Gastrocnemius medialis (tissue), 4 donors: ENCODE measurements at regions not wholly inside any gene's neighbourhood (a gene's known extent, or its start where the extent isn't known, plus 50 kb on each side); places are given as distances from the start of the nearest gene placed in this dataset.
"Not testable (repeated sequence)": the region's sequence is repeated elsewhere in the genome, so short reads cannot be mapped to it uniquely, and the experiment has no call there.

Experiments
- ATAC-seq, 2 donors: fragments of 150-250 bp; one replicate each; pipeline ENCODE4 v1.9.1; 2016
- DNase-seq, 2 donors: peaks; one replicate each; pipeline ENCODE4 v3.0.0-alpha.2; 2019
- H3K27ac ChIP-seq, 4 donors: fragments of 200-600 bp; sonication (generic); 1 replicate in 1 of 4; 2 replicates in 3 of 4; pipeline ENCODE4 v1.5.1; 2016 to 2018; ENCODE audit warnings: mild to moderate bottlenecking in 2 of 4, moderate library complexity in 1 of 4
- H3K27me3 ChIP-seq, 3 donors: fragments of 200-600 bp; sonication (generic) in 2 of 3; 1 replicate in 1 of 3; 2 replicates in 2 of 3; pipeline versions ENCODE4 v1.5.1 to v1.6.0; 2016 to 2019; ENCODE audit warnings: mild to moderate bottlenecking in 1 of 3, moderate library complexity in 1 of 3
- H3K36me3 ChIP-seq, 2 donors: fragments of 200-600 bp; sonication (generic) in 1 of 2; one replicate each; pipeline ENCODE4 v1.5.1; 2017 to 2018
- H3K4me1 ChIP-seq, 2 donors: fragments of 200-600 bp; sonication (generic) in 1 of 2; one replicate each; pipeline ENCODE4 v1.5.1; 2016 to 2017; ENCODE audit warnings: mild to moderate bottlenecking in 2 of 2
- H3K4me3 ChIP-seq, 4 donors: fragments of 200-600 bp; sonication (generic) in 3 of 4; 1 replicate in 1 of 4; 2 replicates in 3 of 4; pipeline ENCODE4 v1.5.1; 2016 to 2019; ENCODE audit warnings: mild to moderate bottlenecking in 2 of 4
- H3K9me3 ChIP-seq, 3 donors: fragments of 200-600 bp; sonication (generic) in 2 of 3; 1 replicate in 1 of 3; 2 replicates in 2 of 3; pipeline ENCODE4 v1.5.1; 2016 to 2019
- in situ Hi-C, 4 donors: fragments of 200-750 bp; cut with MboI; loops; one replicate each; pipeline versions ENCODE4 v1.15.0 to v1.8.0; 2017; ENCODE audit warnings: low sequenced_read_pairs in 4 of 4
- intact Hi-C: fragments of 100-400 bp; cut with DNase I; formaldehyde crosslinking; loops from one replicate; pipeline ENCODE4 v1.15.1; 2023; ENCODE audit warnings: low total_unique reads

DNA sequence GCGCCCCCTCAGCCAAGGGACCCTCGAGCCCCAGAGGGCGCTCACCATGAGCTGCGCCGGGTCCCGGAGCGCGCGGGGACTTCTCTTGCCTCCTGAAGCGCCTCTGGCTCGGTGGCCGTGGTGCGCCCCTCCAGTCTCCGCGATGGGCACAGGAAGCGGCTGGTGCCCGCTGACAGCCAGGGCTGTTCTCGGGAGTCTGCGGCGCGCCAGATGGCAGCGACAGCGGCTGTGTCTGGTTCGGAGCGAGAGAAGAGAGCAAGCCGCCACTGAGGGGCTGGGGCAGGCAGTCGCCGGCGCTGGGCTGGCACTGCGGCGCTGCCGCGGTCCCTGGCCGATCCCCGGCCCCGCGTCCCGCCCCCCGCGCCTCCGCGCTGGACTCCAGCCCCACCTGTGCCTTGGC, 920.2 kb downstream of the RPIA start:
- intact Hi-C loops, H3K27ac ChIP-seq, in situ Hi-C loops, DNase-seq, H3K36me3 ChIP-seq, ATAC-seq, H3K4me1 ChIP-seq, H3K4me3 ChIP-seq, H3K9me3 ChIP-seq: not testable (repeated sequence)
- peaks cover 0 to 15% (median 4%) of the 10 kb centered on the region in 3 donors for H3K27me3 ChIP-seq

- in situ Hi-C loops, H3K27me3 ChIP-seq, H3K27ac ChIP-seq, ATAC-seq, H3K4me3 ChIP-seq, H3K36me3 ChIP-seq, DNase-seq, intact Hi-C loops, H3K9me3 ChIP-seq, H3K4me1 ChIP-seq: not testable (repeated sequence)
Observed at GRCh38 chr2:89649268-89649667, 957.8 kb downstream of the RPIA start.

DNA sequence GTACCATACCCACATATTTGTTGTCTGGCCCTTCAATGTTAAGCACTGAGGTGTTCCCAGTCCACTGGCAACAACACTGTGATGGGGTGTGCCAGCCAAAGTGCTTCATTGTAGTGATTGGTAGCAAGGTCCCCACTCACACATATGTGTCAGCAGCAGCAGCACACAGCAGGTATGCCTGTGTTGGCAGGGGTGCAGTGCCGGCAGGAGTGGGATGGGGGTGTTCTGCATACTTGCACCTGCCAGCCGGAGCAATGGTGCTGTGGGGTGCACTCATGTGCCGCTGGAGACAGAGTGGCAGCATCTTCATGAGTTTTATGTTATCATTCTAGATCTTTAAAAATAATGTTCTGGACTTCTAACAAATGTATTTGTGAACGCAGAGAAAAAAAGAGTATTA, 987.8 kb downstream of the RPIA start:
- ATAC-seq, H3K27me3 ChIP-seq, H3K36me3 ChIP-seq, H3K27ac ChIP-seq, DNase-seq, H3K4me1 ChIP-seq, intact Hi-C loops, H3K4me3 ChIP-seq, H3K9me3 ChIP-seq, in situ Hi-C loops: not testable (repeated sequence)
